ENCODE measurements at regions not wholly inside any gene's neighbourhood (a gene's known extent, or its start where the extent isn't known, plus 50 kb on each side); places are given as distances from the start of the nearest gene placed in this dataset.

DNA sequence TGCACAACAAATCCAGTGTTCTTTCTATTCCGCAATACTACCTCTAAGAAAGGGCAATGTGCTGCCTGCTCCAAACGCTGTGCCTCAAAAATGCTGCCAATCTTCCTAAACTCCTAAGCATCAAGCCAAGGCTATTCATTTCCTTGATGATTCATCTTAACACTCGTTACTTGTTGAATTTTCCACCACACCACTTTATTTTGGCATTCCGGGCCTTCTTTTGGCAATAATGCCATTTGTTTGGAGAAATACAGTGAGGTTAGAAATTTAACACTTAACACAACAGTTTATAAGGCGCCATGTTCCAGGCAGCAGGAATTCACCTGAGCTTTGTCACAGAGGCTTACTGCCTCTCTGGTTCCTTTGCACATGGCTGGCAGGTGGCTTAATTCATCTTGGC is 82.6 kb upstream of the ABCB5 start (continued):
- TF ChIP-seq, protein P1, sequence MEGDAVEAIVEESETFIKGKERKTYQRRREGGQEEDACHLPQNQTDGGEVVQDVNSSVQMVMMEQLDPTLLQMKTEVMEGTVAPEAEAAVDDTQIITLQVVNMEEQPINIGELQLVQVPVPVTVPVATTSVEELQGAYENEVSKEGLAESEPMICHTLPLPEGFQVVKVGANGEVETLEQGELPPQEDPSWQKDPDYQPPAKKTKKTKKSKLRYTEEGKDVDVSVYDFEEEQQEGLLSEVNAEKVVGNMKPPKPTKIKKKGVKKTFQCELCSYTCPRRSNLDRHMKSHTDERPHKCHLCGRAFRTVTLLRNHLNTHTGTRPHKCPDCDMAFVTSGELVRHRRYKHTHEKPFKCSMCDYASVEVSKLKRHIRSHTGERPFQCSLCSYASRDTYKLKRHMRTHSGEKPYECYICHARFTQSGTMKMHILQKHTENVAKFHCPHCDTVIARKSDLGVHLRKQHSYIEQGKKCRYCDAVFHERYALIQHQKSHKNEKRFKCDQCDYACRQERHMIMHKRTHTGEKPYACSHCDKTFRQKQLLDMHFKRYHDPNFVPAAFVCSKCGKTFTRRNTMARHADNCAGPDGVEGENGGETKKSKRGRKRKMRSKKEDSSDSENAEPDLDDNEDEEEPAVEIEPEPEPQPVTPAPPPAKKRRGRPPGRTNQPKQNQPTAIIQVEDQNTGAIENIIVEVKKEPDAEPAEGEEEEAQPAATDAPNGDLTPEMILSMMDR (conservative IDR thresholded peaks at IDR 0.05; ENCODE audit: low read depth in 2 of 2), result no peak
- no peak for TF ChIP-seq ZNF331 (CRISPR knock-in tag; IDR thresholded peaks at IDR 0.05; ENCODE audit: low read depth)
- no peak for TF ChIP-seq POLR2AphosphoS5 (IDR thresholded peaks at IDR 0.05; ENCODE audit: low read depth)

DNA sequence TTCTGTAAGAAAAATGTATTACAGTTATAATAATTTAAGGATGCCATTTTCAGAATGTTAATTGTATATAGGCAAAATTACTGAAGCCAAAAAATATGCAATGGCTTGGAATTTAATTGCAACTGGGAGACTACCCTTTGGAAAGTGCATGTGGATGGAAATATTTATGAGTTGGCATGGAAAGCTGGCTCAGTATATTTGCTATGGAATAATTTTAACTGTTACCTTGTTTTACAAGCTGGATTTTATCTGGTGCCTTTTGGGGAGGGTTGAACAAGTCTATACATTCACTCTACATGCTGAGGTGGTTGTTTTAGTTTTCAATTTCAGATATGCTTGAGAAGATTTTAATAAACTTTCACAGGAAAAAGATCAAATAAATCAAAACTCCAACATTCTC is 80.9 kb upstream of the ABCB5 start:
- no peaks in the 10 kb centered on the region for H3K27me3 ChIP-seq (ENCODE audit: insufficient read depth)
- no peak overlapping the region for H3K4me2 ChIP-seq
- no peak for ATAC-seq
- H3K4me3 ChIP-seq, result no peak overlapping the region
- H3K9me3 Mint-ChIP-seq, result peaks cover 3% of the 10 kb centered on the region; the same call in 2 of the 3 replicates
- H3K27ac Mint-ChIP-seq, result no peak overlapping the region
- H3K4me3 Mint-ChIP-seq, result no peak overlapping the region
- DNase-seq (ENCODE audit: low spot score), result no peak
- H3K79me2 ChIP-seq (replicated peaks; ENCODE audit: insufficient read depth), result no peaks in the 10 kb centered on the region
- no peaks in the 10 kb centered on the region for H4K20me1 ChIP-seq (replicated peaks; ENCODE audit: insufficient read depth)
- H3K4me1 Mint-ChIP-seq, result peaks cover 9% of the 10 kb centered on the region
- no peaks in the 10 kb centered on the region for H3F3A ChIP-seq (replicated peaks; ENCODE audit: low read depth)
- H3K36me3 ChIP-seq (ENCODE audit: insufficient read depth), result no peaks in the 10 kb centered on the region
- H3K27ac ChIP-seq (ENCODE audit: low read depth), result no peak overlapping the region
- H3K9me2 ChIP-seq (ENCODE audit: insufficient read depth), result no peaks in the 10 kb centered on the region
- H2AFZ ChIP-seq, result no peak overlapping the region
- H3K4me1 ChIP-seq (ENCODE audit: insufficient read depth), result 0 out of 2 replicates have a peak, but pooled peaks cover 3% of the 10 kb centered on the region
- no peaks in the 10 kb centered on the region for H3K27me3 Mint-ChIP-seq (ENCODE audit: insufficient read depth, low read depth, poor library complexity)
- no peaks in the 10 kb centered on the region for H3K36me3 Mint-ChIP-seq (ENCODE audit: low read depth)
- TF ChIP-seq, protein P1 (conservative IDR thresholded peaks at IDR 0.05; ENCODE audit: low read depth in 2 of 2), result no peak
- TF ChIP-seq, protein P2, sequence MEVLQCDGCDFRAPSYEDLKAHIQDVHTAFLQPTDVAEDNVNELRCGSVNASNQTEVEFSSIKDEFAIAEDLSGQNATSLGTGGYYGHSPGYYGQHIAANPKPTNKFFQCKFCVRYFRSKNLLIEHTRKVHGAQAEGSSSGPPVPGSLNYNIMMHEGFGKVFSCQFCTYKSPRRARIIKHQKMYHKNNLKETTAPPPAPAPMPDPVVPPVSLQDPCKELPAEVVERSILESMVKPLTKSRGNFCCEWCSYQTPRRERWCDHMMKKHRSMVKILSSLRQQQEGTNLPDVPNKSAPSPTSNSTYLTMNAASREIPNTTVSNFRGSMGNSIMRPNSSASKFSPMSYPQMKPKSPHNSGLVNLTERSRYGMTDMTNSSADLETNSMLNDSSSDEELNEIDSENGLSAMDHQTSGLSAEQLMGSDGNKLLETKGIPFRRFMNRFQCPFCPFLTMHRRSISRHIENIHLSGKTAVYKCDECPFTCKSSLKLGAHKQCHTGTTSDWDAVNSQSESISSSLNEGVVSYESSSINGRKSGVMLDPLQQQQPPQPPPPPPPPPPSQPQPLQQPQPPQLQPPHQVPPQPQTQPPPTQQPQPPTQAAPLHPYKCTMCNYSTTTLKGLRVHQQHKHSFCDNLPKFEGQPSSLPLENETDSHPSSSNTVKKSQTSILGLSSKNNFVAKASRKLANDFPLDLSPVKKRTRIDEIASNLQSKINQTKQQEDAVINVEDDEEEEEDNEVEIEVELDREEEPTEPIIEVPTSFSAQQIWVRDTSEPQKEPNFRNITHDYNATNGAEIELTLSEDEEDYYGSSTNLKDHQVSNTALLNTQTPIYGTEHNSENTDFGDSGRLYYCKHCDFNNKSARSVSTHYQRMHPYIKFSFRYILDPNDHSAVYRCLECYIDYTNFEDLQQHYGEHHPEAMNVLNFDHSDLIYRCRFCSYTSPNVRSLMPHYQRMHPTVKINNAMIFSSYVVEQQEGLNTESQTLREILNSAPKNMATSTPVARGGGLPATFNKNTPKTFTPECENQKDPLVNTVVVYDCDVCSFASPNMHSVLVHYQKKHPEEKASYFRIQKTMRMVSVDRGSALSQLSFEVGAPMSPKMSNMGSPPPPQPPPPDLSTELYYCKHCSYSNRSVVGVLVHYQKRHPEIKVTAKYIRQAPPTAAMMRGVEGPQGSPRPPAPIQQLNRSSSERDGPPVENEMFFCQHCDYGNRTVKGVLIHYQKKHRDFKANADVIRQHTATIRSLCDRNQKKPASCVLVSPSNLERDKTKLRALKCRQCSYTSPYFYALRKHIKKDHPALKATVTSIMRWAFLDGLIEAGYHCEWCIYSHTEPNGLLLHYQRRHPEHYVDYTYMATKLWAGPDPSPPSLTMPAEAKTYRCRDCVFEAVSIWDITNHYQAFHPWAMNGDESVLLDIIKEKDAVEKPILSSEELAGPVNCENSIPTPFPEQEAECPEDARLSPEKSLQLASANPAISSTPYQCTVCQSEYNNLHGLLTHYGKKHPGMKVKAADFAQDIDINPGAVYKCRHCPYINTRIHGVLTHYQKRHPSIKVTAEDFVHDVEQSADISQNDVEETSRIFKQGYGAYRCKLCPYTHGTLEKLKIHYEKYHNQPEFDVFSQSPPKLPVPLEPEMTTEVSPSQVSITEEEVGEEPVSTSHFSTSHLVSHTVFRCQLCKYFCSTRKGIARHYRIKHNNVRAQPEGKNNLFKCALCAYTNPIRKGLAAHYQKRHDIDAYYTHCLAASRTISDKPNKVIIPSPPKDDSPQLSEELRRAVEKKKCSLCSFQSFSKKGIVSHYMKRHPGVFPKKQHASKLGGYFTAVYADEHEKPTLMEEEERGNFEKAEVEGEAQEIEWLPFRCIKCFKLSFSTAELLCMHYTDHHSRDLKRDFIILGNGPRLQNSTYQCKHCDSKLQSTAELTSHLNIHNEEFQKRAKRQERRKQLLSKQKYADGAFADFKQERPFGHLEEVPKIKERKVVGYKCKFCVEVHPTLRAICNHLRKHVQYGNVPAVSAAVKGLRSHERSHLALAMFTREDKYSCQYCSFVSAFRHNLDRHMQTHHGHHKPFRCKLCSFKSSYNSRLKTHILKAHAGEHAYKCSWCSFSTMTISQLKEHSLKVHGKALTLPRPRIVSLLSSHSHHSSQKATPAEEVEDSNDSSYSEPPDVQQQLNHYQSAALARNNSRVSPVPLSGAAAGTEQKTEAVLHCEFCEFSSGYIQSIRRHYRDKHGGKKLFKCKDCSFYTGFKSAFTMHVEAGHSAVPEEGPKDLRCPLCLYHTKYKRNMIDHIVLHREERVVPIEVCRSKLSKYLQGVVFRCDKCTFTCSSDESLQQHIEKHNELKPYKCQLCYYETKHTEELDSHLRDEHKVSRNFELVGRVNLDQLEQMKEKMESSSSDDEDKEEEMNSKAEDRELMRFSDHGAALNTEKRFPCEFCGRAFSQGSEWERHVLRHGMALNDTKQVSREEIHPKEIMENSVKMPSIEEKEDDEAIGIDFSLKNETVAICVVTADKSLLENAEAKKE (CRISPR knock-in tag; IDR thresholded peaks at IDR 0.05), result no peak
- no peak for TF ChIP-seq ZNF331 (CRISPR knock-in tag; IDR thresholded peaks at IDR 0.05; ENCODE audit: low read depth)
- no peak for TF ChIP-seq ZNF114 (CRISPR knock-in tag; IDR thresholded peaks at IDR 0.05)
- TF ChIP-seq, protein P3, sequence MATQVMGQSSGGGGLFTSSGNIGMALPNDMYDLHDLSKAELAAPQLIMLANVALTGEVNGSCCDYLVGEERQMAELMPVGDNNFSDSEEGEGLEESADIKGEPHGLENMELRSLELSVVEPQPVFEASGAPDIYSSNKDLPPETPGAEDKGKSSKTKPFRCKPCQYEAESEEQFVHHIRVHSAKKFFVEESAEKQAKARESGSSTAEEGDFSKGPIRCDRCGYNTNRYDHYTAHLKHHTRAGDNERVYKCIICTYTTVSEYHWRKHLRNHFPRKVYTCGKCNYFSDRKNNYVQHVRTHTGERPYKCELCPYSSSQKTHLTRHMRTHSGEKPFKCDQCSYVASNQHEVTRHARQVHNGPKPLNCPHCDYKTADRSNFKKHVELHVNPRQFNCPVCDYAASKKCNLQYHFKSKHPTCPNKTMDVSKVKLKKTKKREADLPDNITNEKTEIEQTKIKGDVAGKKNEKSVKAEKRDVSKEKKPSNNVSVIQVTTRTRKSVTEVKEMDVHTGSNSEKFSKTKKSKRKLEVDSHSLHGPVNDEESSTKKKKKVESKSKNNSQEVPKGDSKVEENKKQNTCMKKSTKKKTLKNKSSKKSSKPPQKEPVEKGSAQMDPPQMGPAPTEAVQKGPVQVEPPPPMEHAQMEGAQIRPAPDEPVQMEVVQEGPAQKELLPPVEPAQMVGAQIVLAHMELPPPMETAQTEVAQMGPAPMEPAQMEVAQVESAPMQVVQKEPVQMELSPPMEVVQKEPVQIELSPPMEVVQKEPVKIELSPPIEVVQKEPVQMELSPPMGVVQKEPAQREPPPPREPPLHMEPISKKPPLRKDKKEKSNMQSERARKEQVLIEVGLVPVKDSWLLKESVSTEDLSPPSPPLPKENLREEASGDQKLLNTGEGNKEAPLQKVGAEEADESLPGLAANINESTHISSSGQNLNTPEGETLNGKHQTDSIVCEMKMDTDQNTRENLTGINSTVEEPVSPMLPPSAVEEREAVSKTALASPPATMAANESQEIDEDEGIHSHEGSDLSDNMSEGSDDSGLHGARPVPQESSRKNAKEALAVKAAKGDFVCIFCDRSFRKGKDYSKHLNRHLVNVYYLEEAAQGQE (IDR thresholded peaks at IDR 0.05; ENCODE audit: unreplicated experiment), result no peak
- TF ChIP-seq, protein P4, sequence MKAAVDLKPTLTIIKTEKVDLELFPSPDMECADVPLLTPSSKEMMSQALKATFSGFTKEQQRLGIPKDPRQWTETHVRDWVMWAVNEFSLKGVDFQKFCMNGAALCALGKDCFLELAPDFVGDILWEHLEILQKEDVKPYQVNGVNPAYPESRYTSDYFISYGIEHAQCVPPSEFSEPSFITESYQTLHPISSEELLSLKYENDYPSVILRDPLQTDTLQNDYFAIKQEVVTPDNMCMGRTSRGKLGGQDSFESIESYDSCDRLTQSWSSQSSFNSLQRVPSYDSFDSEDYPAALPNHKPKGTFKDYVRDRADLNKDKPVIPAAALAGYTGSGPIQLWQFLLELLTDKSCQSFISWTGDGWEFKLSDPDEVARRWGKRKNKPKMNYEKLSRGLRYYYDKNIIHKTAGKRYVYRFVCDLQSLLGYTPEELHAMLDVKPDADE (IDR thresholded peaks at IDR 0.05), result no peak
- TF ChIP-seq CREB1 (CRISPR knock-in tag; IDR thresholded peaks at IDR 0.05; ENCODE audit: low read depth), result no peak
- TF ChIP-seq STAT1 (IDR thresholded peaks at IDR 0.05; ENCODE audit: unreplicated experiment), result no peak
- no peak for TF ChIP-seq JUNB (IDR thresholded peaks at IDR 0.05; ENCODE audit: unreplicated experiment)
